SU-DHL-6 (cell line): ENCODE measurements at regions not wholly inside any gene's neighbourhood (a gene's known extent, or its start where the extent isn't known, plus 50 kb on each side); places are given as distances from the start of the nearest gene placed in this dataset.
"Not testable (repeated sequence)": the region's sequence is repeated elsewhere in the genome, so short reads cannot be mapped to it uniquely, and the experiment has no call there.

Experiments used
- EZH2phosphoT487 ChIP-seq: fragments of 200-600 bp; sonication (generic), shearing (Covaris generic); conservative IDR thresholded peaks from 2 replicates; pipeline ENCODE4 v1.6.1; 2018; ENCODE audit warnings: mild to moderate bottlenecking, antibody characterized with exemption, low read length, moderate library complexity, mixed read lengths
- TF ChIP-seq, protein P1 (sequence below): fragments of 200-600 bp; sonication (generic); IDR thresholded peaks from one replicate; pipeline ENCODE4 v1.5.1; 2017; ENCODE audit warnings: antibody characterized with exemption, mild to moderate bottlenecking, low read length, moderate library complexity; ENCODE audit not compliant: insufficient read depth, poor library complexity, severe bottlenecking

- TF ChIP-seq, protein P1, sequence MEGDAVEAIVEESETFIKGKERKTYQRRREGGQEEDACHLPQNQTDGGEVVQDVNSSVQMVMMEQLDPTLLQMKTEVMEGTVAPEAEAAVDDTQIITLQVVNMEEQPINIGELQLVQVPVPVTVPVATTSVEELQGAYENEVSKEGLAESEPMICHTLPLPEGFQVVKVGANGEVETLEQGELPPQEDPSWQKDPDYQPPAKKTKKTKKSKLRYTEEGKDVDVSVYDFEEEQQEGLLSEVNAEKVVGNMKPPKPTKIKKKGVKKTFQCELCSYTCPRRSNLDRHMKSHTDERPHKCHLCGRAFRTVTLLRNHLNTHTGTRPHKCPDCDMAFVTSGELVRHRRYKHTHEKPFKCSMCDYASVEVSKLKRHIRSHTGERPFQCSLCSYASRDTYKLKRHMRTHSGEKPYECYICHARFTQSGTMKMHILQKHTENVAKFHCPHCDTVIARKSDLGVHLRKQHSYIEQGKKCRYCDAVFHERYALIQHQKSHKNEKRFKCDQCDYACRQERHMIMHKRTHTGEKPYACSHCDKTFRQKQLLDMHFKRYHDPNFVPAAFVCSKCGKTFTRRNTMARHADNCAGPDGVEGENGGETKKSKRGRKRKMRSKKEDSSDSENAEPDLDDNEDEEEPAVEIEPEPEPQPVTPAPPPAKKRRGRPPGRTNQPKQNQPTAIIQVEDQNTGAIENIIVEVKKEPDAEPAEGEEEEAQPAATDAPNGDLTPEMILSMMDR, result not testable (repeated sequence)
- TF ChIP-seq EZH2phosphoT487, result not testable (repeated sequence)
These were observed 50.5 kb upstream of the MED13L start for GRCh38 chr12:116327992-116328391.
